ENCODE measurements at regions not wholly inside any gene's neighbourhood (a gene's known extent, or its start where the extent isn't known, plus 50 kb on each side); places are given as distances from the start of the nearest gene placed in this dataset.

GRCh38 chr4:141301216-141301615, 80.5 kb downstream of the ZNF330 start:
- no peaks in the 10 kb centered on the region for H3K9me3 ChIP-seq
- H3K36me3 ChIP-seq (replicated peaks in 1 of 2; ENCODE audit: control insufficient read depth in 1 of 2, insufficient read depth in 2 of 2, low read length in 1 of 2) = no peaks in the 10 kb centered on the region
- CTCF ChIA-PET = interaction anchor here (0.8 to 1.6 kb wide), 2 partner anchors 22 to 1052 kb away, joined by 3 read pairs; no protein-coding TSS in a partner anchor
- H3K79me2 ChIP-seq (ENCODE audit: insufficient read depth) = no peaks in the 10 kb centered on the region; the same call in 1 of the 2 replicates
- POLR2A ChIA-PET = no interaction called here
- TF ChIP-seq JUND (IDR thresholded peaks at IDR 0.05) (no peak), USF1 (IDR thresholded peaks at IDR 0.05; ENCODE audit: borderline replicate concordance, low read depth) (no peak), POLR2AphosphoS5 (IDR thresholded peaks at IDR 0.05; ENCODE audit: low read depth, low read length) (no peak), RXRA (IDR thresholded peaks at IDR 0.05; ENCODE audit: borderline replicate concordance, low read depth) (no peak), ZBTB33 (IDR thresholded peaks at IDR 0.05; ENCODE audit: borderline replicate concordance, low read depth) (no peak), IRF3 (IDR thresholded peaks at IDR 0.05; ENCODE audit: low read depth, low read length) (no peak), YY1 (IDR thresholded peaks at IDR 0.05; ENCODE audit: low read depth) (no peak), RAD21 (IDR thresholded peaks at IDR 0.05; ENCODE audit: low read length) (no peak)
- no peaks in the 10 kb centered on the region for H3K27me3 ChIP-seq (ENCODE audit: insufficient read depth)
- no peak overlapping the region for H3K27ac ChIP-seq (ENCODE audit: low read depth in 2 of 2, low read length in 1 of 2)
- no peak overlapping the region for H3K4me3 ChIP-seq (ENCODE audit: low read depth in 2 of 2, low read length in 1 of 2)
- 84% methylated on average over 2 of the region's 2 CpGs for WGBS (ENCODE audit: low lambda C conversion rate)
- H4K20me1 ChIP-seq (ENCODE audit: insufficient read depth) = no peaks in the 10 kb centered on the region
- DNase-seq = no peak
- H3K9me2 ChIP-seq = no peaks in the 10 kb centered on the region
- no peak overlapping the region for H2AFZ ChIP-seq (ENCODE audit: low read depth)
- no peaks in the 10 kb centered on the region for H3K4me1 ChIP-seq (ENCODE audit: control insufficient read depth in 1 of 2, insufficient read depth in 2 of 2, low read depth in 1 of 2, low read length in 1 of 2)
- no peaks in the 10 kb centered on the region for H3F3A ChIP-seq (replicated peaks; ENCODE audit: insufficient read depth)
- no peak overlapping the region for H3K9ac ChIP-seq
- no peak overlapping the region for H3K4me2 ChIP-seq

GRCh38 chr4:141302924-141303323, 82.2 kb downstream of the ZNF330 start:
- Histone ChIP-seq H3K9me2 (no peaks in the 10 kb centered on the region), H3K4me2 (no peak overlapping the region), H3K4me1 (ENCODE audit: control insufficient read depth in 1 of 2, insufficient read depth in 2 of 2, low read depth in 1 of 2, low read length in 1 of 2) (peaks cover 0 to 3% of the 10 kb centered on the region in 2 experiments; a peak in 1 of 4 replicates), H3K27ac (ENCODE audit: low read depth in 2 of 2, low read length in 1 of 2) (no peak overlapping the region), H3K9ac (no peak overlapping the region), H3K36me3 (replicated peaks in 1 of 2; ENCODE audit: control insufficient read depth in 1 of 2, insufficient read depth in 2 of 2, low read length in 1 of 2) (no peaks in the 10 kb centered on the region), H3K79me2 (ENCODE audit: insufficient read depth) (no peaks in the 10 kb centered on the region; the same call in 1 of the 2 replicates), H2AFZ (ENCODE audit: low read depth) (no peak overlapping the region), H3K27me3 (ENCODE audit: insufficient read depth) (no peaks in the 10 kb centered on the region), H3K4me3 (ENCODE audit: low read depth in 2 of 2, low read length in 1 of 2) (no peak overlapping the region), H3F3A (replicated peaks; ENCODE audit: insufficient read depth) (no peaks in the 10 kb centered on the region), H3K9me3 (no peaks in the 10 kb centered on the region), H4K20me1 (ENCODE audit: insufficient read depth) (no peaks in the 10 kb centered on the region)
- CTCF ChIA-PET = interaction anchor here (0.6 kb wide), 1 partner anchor 824 kb away, joined by 3 read pairs; no protein-coding TSS in a partner anchor
- TF ChIP-seq POLR2AphosphoS5 (IDR thresholded peaks at IDR 0.05; ENCODE audit: low read depth, low read length) (no peak), GATA2 (CRISPR knock-in tag; IDR thresholded peaks at IDR 0.05) (no peak), MAX (IDR thresholded peaks at IDR 0.05; ENCODE audit: low read depth) (no peak), MEF2A (IDR thresholded peaks at IDR 0.05; ENCODE audit: borderline replicate concordance, low read depth) (no peak), EZH2phosphoT487 (IDR thresholded peaks at IDR 0.05; ENCODE audit: borderline replicate concordance, low read depth) (no peak), NRF1 (IDR thresholded peaks at IDR 0.05; ENCODE audit: low read depth, low read length) (no peak)
- WGBS (ENCODE audit: low lambda C conversion rate) = 75% methylated on average over 1 of the region's 1 CpG
- POLR2A ChIA-PET = no interaction called here
- no peak for DNase-seq

Data from SK-N-SH (cell line).